DND-41 (cell line): ENCODE measurements at regions not wholly inside any gene's neighbourhood (a gene's known extent, or its start where the extent isn't known, plus 50 kb on each side); places are given as distances from the start of the nearest gene placed in this dataset.

Experiments
- EZH2 ChIP-seq: IDR thresholded peaks from 3 replicates; pipeline ENCODE4 v1.6.1; 2012; ENCODE audit warnings: borderline replicate concordance, low read depth, mild to moderate bottlenecking, moderate library complexity, low read length, inconsistent platforms; ENCODE audit not compliant: severe bottlenecking
- TF ChIP-seq, protein P1 (sequence below): IDR thresholded peaks from 2 replicates; pipeline ENCODE4 v1.5.1; 2012; ENCODE audit warnings: borderline replicate concordance, low read length, moderate library complexity, mild to moderate bottlenecking; ENCODE audit not compliant: poor library complexity, severe bottlenecking; ENCODE audit errors: extremely low read depth

- TF ChIP-seq, protein P1, sequence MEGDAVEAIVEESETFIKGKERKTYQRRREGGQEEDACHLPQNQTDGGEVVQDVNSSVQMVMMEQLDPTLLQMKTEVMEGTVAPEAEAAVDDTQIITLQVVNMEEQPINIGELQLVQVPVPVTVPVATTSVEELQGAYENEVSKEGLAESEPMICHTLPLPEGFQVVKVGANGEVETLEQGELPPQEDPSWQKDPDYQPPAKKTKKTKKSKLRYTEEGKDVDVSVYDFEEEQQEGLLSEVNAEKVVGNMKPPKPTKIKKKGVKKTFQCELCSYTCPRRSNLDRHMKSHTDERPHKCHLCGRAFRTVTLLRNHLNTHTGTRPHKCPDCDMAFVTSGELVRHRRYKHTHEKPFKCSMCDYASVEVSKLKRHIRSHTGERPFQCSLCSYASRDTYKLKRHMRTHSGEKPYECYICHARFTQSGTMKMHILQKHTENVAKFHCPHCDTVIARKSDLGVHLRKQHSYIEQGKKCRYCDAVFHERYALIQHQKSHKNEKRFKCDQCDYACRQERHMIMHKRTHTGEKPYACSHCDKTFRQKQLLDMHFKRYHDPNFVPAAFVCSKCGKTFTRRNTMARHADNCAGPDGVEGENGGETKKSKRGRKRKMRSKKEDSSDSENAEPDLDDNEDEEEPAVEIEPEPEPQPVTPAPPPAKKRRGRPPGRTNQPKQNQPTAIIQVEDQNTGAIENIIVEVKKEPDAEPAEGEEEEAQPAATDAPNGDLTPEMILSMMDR = no peak
- no peak for TF ChIP-seq EZH2
Measured at GRCh38 chr1:80659161-80659560, 1141.6 kb upstream of the ADGRL2 start.
